ENCODE measurements at regions not wholly inside any gene's neighbourhood (a gene's known extent, or its start where the extent isn't known, plus 50 kb on each side); places are given as distances from the start of the nearest gene placed in this dataset.

- no peak for DNase-seq
These were observed 484.1 kb downstream of the IGSF11 start for GRCh38 chr3:118550556-118550955.

DNA sequence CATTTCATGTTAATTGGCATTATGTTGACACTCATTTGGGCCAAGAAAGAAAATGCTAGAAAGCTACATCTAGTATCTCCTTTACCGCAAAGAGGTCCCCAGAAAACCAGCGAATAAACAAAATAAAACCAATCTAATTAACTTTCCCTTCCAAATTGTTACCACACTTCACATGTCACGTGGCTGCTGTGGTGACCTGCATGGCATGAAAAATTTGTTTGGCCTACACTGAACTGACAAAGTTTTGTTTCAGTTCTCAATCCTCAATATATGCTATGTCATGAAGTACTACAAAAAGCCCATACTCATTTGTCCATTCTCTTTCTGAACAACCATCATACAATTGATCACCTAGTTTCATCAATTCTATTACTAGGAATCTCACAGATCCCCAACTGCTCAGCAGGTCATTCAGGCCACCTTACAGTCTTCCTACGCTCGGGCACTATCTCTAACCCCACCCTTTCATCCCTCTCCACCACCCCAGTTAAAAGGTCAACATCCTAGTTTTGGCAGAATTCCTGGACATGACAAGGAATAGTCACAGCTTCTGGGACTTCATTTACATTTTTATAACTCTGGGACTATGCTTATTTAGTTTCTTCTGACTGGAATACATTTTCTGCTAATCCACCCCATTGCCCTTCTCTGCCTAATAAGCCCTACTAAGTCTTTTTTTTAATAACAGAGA lies 480.4 kb downstream of the IGSF11 start:
- no peak for DNase-seq

- no peak for DNase-seq
These were observed 477.7 kb downstream of the IGSF11 start for GRCh38 chr3:118556983-118557382.

- no peak for DNase-seq
These were observed 477.1 kb downstream of the IGSF11 start for GRCh38 chr3:118557513-118557912.

GRCh38 chr3:118559286-118559685 lies 475.4 kb downstream of the IGSF11 start:
- DNase-seq = no peak

- DNase-seq = no peak
These were observed 469.8 kb downstream of the IGSF11 start for GRCh38 chr3:118564800-118565199.

- no peak for DNase-seq
These were observed 460.7 kb downstream of the IGSF11 start for GRCh38 chr3:118573912-118574311.

GRCh38 chr3:118577055-118577777 lies 457.4 kb downstream of the IGSF11 start:
- no peak for DNase-seq

DNA sequence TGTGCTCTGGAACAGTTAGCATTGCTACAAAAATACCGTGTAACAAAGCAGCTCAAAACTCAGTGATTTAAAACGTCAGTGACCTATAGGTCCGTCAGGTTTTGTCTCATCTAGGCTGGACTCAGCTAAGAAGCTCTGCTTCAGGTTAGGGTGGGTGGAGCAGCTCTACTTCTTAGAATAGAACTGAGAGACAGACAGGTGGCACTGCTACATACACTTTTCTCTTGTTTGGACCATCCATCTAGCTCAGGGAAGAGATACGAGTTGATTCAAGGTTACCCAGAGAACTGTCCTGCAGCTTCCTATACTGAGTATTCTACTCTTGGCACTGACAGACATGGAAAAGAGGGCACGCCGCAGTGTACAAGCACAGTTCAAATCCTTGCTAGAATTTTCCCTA lies 456.1 kb downstream of the IGSF11 start:
- DNase-seq = no peak

- DNase-seq = no peak
These were observed 447.5 kb downstream of the IGSF11 start for GRCh38 chr3:118587037-118587741.

DNA sequence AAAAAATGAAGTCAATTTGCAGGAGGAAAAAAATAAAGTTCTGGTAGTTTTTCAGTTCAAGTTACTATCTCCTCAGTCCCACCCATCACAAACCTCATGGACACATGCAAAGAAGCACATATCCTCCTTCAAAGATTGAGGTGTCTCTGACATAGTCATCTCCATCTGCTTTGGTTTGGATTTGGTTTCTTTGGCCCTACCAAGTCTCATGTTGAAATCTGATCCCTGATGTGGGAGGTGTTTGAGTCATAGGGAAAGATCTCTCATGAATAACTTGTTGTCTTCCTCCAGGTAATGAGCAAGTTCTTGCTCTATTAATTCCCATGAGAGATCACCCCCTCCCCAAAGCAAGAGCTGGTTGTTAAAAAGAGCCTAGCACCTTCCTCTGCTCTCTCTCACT lies 446.8 kb downstream of the IGSF11 start:
- no peak for DNase-seq

- no peak for DNase-seq
These were observed 441.4 kb downstream of the IGSF11 start for GRCh38 chr3:118593277-118593670.

DNA sequence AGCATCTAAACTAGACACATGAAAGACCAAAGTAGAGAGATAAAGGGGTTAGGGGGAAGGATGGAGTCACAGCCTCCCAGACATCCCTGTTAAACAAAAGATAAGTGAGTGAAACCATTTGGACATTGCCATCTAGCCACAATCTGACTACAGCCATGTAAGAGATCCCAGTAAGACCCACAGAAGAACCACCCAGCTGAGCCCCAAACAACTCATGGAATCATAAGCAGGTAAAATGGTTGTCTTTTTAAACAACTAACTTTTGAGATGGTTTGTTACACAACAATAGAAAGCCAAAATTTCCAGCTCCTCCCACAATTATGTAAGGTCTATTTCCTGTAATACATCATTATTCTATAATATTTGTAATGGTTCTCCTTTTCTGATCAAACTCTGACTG lies 437.5 kb downstream of the IGSF11 start:
- DNase-seq = no peak

DNA sequence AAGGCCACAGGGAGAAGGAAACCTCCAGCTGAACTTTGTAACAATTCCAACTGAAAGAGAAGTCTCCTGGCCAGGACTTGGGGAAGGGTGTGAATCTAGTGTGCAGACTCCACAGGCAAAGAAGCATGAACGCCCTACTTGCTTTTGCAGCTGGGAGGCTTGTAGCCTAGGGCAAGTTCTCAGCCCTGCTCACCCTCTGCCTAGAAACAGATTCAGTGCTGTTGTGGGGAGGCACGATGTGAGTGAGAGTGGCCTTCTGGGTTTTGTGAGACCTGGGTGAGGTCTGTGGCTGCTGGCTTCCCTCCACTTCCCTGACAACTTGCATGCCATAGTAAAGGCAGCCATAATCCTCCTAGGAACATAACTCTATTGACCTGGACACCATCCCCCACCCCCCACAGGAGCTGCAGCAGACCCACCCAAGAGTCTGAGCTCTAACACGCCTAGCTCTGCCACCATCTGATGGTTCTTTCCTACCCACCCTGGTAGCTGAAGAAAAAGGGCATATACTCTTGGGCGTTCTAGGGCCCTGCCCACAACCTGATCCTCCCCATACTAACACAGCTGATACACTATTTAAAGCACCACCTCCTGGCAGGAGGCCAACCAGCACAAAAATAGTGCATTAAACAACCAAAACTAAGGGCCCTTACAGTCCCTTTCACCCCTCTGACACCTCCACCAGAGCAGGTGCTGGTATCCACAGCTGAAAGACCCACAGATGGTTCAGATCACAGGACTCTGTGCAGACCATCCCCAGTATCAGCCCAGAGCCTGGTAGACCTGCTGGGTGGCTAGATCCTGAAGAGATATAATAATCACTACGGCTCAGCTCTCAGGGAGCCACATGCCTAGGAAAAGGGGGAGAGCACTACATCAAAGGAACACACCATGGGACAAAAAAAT lies 426.5 kb downstream of the IGSF11 start:
- no peak for DNase-seq

DNA sequence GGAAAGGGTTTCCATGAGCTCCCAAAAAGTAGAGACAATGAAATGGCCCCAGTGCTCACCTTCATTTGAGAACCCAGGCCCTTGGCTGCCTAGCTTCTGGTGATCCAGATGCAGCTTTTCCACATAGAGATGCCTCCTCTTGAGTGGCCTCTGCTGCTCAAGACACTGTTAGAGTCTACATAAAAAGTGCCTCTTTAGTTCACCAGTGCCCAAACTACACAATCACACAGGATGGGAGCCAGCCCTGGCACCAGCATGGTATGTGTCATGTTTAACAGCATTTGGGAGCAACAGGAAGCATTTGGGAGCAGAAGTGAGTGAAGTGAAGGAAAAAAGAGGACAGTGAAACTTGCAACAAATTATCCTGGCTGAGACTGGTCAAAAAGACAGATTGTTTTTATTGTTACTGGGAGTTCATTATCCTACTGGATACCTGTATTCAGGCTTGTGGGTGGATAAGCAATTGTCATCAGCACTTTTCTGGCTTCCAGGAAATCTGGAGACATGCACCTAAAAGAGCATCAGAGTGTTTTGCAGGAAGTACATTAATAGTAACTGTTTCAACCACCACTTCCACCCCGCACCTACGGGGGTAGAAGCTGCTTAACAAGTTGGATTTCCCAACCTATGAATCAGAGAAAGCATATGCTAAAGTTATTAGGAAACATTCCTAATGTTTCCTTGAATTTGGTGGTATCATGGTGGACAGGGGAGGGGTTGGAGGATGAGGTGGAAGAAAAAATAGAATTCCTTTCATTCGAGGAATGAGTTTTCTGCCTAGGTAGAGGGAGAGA lies 416.2 kb downstream of the IGSF11 start:
- no peak for DNase-seq

GRCh38 chr3:118626453-118626852 lies 408.2 kb downstream of the IGSF11 start:
- DNase-seq = no peak

- DNase-seq = peak; percentile 74
These were observed 405.8 kb downstream of the IGSF11 start for GRCh38 chr3:118628704-118629341.

GRCh38 chr3:118629821-118630220 lies 404.8 kb downstream of the IGSF11 start:
- no peak for DNase-seq

GRCh38 chr3:118635711-118636110 lies 398.9 kb downstream of the IGSF11 start:
- no peak for DNase-seq

- DNase-seq = no peak
These were observed 397.8 kb downstream of the IGSF11 start for GRCh38 chr3:118636841-118637240.

- DNase-seq = no peak
These were observed 396.8 kb downstream of the IGSF11 start for GRCh38 chr3:118637846-118638245.

DNA sequence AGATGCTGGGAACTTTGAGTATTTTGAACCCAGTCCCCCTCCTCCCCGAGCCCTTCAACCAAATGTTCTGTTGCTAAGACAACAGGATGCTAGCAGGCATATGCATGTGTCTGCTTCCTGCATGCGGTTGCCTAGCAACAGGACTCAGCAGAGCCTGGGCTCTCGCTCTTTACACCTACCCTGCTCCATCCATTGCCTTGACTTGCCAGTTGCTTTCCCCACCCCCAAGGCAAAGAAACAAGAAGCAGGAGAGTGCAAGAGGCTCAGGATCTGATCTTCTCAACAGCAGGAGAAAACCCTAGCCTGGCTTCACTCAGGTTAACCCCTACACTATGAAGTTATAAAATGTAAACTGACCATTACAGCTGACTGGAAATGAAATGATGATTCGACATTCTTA lies 393.0 kb downstream of the IGSF11 start:
- DNase-seq = no peak

Measured in SHP77 treated with DMSO at 0.1 percent for 48 hours (cell line).